GM23338 (cell line): ENCODE measurements at regions not wholly inside any gene's neighbourhood (a gene's known extent, or its start where the extent isn't known, plus 50 kb on each side); places are given as distances from the start of the nearest gene placed in this dataset.

Experiments
- ATAC-seq: fragments of 200-7000 bp; cut with Tn5 transposase; 3 replicates; pipeline ENCODE4 v1.9.1; 2020
- DNase-seq: peaks from one replicate; pipeline ENCODE4 v3.0.0-alpha.2; 2015; ENCODE audit warnings: low spot score
- H2AFZ ChIP-seq: fragments of 200-600 bp; sonication (generic); 2 replicates; pipeline ENCODE4 v1.8.0; 2016; ENCODE audit warnings: antibody characterized with exemption, mild to moderate bottlenecking, moderate library complexity
- H3F3A ChIP-seq: fragments of 200-600 bp; sonication (generic); replicated peaks from 2 replicates; pipeline ENCODE4 v1.8.0; 2017; ENCODE audit warnings: antibody characterized with exemption, mixed run types, low read depth
- H3K27ac ChIP-seq: fragments of 200-600 bp; sonication (generic); 2 replicates; pipeline ENCODE4 v1.6.1; 2016; ENCODE audit warnings: low read depth
- H3K27me3 ChIP-seq: fragments of 200-600 bp; sonication (generic); 2 replicates; pipeline ENCODE4 v1.8.0; 2016; ENCODE audit warnings: mild to moderate bottlenecking, mixed run types, moderate library complexity; ENCODE audit not compliant: insufficient read depth
- H3K36me3 ChIP-seq: fragments of 200-600 bp; sonication (generic); 2 replicates; pipeline ENCODE4 v1.8.0; 2016; ENCODE audit warnings: mild to moderate bottlenecking; ENCODE audit not compliant: insufficient read depth
- H3K4me1 ChIP-seq: fragments of 200-600 bp; sonication (generic); 2 replicates; pipeline ENCODE4 v1.8.0; 2016; ENCODE audit warnings: mild to moderate bottlenecking, moderate library complexity; ENCODE audit not compliant: insufficient read depth
- H3K4me2 ChIP-seq: fragments of 200-600 bp; sonication (generic); 2 replicates; pipeline ENCODE4 v1.7.1; 2017; ENCODE audit warnings: mixed run types
- H3K4me3 ChIP-seq: fragments of 200-600 bp; sonication (generic); 2 replicates; pipeline ENCODE4 v1.6.1; 2016; ENCODE audit warnings: mixed run types
- H3K79me2 ChIP-seq: fragments of 200-600 bp; sonication (generic); replicated peaks from 2 replicates; pipeline ENCODE4 v1.8.0; 2017; ENCODE audit warnings: mild to moderate bottlenecking; ENCODE audit not compliant: insufficient read depth
- H3K9me2 ChIP-seq: fragments of 200-600 bp; sonication (generic); 2 replicates; pipeline ENCODE4 v1.8.0; 2017; ENCODE audit not compliant: insufficient read depth
- H4K20me1 ChIP-seq: fragments of 200-600 bp; sonication (generic); replicated peaks from 2 replicates; pipeline ENCODE4 v1.8.0; 2017; ENCODE audit warnings: mild to moderate bottlenecking; ENCODE audit not compliant: insufficient read depth
- H3K27ac Mint-ChIP-seq: 2 replicates; pipeline ENCODE4 v1.8.0; 2020; ENCODE audit warnings: inconsistent platforms, mild to moderate bottlenecking, moderate library complexity, mixed read lengths
- H3K27me3 Mint-ChIP-seq: 3 replicates; pipeline ENCODE4 v1.8.0; 2022; ENCODE audit warnings: low read depth, mild to moderate bottlenecking, moderate library complexity, mixed read lengths, inconsistent platforms; ENCODE audit not compliant: insufficient read depth, poor library complexity
- H3K36me3 Mint-ChIP-seq: 3 replicates; pipeline ENCODE4 v1.8.0; 2021; ENCODE audit warnings: low read depth, mild to moderate bottlenecking, inconsistent platforms, moderate library complexity, mixed read lengths
- H3K4me1 Mint-ChIP-seq: 3 replicates; pipeline ENCODE4 v1.8.0; 2020; ENCODE audit warnings: mild to moderate bottlenecking, inconsistent platforms, mixed read lengths
- H3K4me3 Mint-ChIP-seq: 3 replicates; pipeline ENCODE4 v1.8.0; 2021; ENCODE audit warnings: moderate library complexity, mild to moderate bottlenecking, inconsistent platforms, mixed read lengths
- H3K9me3 Mint-ChIP-seq: 3 replicates; pipeline ENCODE4 v1.8.0; 2020; ENCODE audit warnings: moderate library complexity, mild to moderate bottlenecking, inconsistent platforms, mixed read lengths
- CREB1 ChIP-seq: fragments of 250-450 bp; sonication (Bioruptor Pico); IDR thresholded peaks from 2 replicates; pipeline ENCODE4 v1.5.0; 2020; ENCODE audit warnings: low read depth, mild to moderate bottlenecking, moderate library complexity
- EZH2 ChIP-seq: fragments of 200-600 bp; sonication (generic); IDR thresholded peaks from one replicate; pipeline ENCODE4 v1.8.0; 2017; ENCODE audit warnings: antibody characterized with exemption, mild to moderate bottlenecking, low read depth; ENCODE audit not compliant: unreplicated experiment
- JUNB ChIP-seq: IDR thresholded peaks from one replicate; pipeline ENCODE4 v1.6.1; 2016; ENCODE audit warnings: antibody characterized with exemption; ENCODE audit not compliant: unreplicated experiment
- NANOG ChIP-seq: IDR thresholded peaks from 2 replicates; pipeline ENCODE4 v1.6.1; 2016; ENCODE audit warnings: antibody characterized with exemption, borderline replicate concordance
- STAT1 ChIP-seq: IDR thresholded peaks from one replicate; pipeline ENCODE4 v1.6.1; 2016; ENCODE audit warnings: antibody characterized with exemption; ENCODE audit not compliant: unreplicated experiment
- ZNF114 ChIP-seq: fragments of 250-450 bp; sonication (Bioruptor Pico); IDR thresholded peaks from 2 replicates; pipeline ENCODE4 v1.5.0; 2020; ENCODE audit warnings: mild to moderate bottlenecking, moderate library complexity
- ZNF462 ChIP-seq: fragments of 250-450 bp; sonication (Bioruptor Pico); IDR thresholded peaks from 2 replicates; pipeline ENCODE4 v1.5.0; 2020; ENCODE audit warnings: mild to moderate bottlenecking, moderate library complexity
- TF ChIP-seq, protein P1 (sequence below): IDR thresholded peaks from one replicate; pipeline ENCODE4 v1.6.1; 2018; ENCODE audit warnings: antibody characterized with exemption; ENCODE audit not compliant: unreplicated experiment

DNA sequence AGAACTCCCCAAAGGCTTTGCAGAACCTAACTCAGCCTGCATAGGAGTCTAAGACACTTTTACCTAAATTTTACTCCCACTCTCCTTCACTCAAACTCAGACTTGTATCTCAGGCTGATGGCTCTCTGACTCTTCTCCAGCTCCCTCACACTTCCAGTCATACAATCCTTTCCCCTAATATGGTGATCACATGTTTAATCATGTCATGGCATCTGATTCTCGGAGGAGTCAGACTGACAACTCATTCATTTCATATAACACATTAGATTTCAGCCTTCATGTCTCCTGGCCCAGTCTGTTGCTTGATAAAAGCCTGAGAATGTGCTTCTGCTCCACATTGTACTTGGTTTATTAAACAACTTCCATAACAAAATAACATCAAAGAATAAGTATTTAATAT is 1503.9 kb upstream of the TENM4 start:
- Histone ChIP-seq H3K27me3 (no peaks in the 10 kb centered on the region), H3K9me2 (no peaks in the 10 kb centered on the region), H3K4me1 (peaks cover 3% of the 10 kb centered on the region; the same call in 1 of the 2 replicates), H3K27ac (no peak overlapping the region), H4K20me1 (no peaks in the 10 kb centered on the region), H2AFZ (no peak overlapping the region), H3K4me2 (no peak overlapping the region), H3K36me3 (no peaks in the 10 kb centered on the region), H3F3A (no peaks in the 10 kb centered on the region), H3K4me3 (no peak overlapping the region), H3K79me2 (no peaks in the 10 kb centered on the region)
- Mint-ChIP-seq H3K4me3 (no peak overlapping the region), H3K4me1 (peaks cover 7% of the 10 kb centered on the region; the same call in 2 of the 3 replicates), H3K27ac (no peak overlapping the region), H3K9me3 (peaks cover 3% of the 10 kb centered on the region; the same call in 1 of the 3 replicates), H3K36me3 (peaks cover 4% of the 10 kb centered on the region; the same call in 2 of the 3 replicates), H3K27me3 (peaks cover 2% of the 10 kb centered on the region)
- DNase-seq: no peak
- ATAC-seq: no peak
- TF ChIP-seq, protein P1, sequence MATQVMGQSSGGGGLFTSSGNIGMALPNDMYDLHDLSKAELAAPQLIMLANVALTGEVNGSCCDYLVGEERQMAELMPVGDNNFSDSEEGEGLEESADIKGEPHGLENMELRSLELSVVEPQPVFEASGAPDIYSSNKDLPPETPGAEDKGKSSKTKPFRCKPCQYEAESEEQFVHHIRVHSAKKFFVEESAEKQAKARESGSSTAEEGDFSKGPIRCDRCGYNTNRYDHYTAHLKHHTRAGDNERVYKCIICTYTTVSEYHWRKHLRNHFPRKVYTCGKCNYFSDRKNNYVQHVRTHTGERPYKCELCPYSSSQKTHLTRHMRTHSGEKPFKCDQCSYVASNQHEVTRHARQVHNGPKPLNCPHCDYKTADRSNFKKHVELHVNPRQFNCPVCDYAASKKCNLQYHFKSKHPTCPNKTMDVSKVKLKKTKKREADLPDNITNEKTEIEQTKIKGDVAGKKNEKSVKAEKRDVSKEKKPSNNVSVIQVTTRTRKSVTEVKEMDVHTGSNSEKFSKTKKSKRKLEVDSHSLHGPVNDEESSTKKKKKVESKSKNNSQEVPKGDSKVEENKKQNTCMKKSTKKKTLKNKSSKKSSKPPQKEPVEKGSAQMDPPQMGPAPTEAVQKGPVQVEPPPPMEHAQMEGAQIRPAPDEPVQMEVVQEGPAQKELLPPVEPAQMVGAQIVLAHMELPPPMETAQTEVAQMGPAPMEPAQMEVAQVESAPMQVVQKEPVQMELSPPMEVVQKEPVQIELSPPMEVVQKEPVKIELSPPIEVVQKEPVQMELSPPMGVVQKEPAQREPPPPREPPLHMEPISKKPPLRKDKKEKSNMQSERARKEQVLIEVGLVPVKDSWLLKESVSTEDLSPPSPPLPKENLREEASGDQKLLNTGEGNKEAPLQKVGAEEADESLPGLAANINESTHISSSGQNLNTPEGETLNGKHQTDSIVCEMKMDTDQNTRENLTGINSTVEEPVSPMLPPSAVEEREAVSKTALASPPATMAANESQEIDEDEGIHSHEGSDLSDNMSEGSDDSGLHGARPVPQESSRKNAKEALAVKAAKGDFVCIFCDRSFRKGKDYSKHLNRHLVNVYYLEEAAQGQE: no peak
- TF ChIP-seq NANOG (no peak), EZH2 (no peak), STAT1 (no peak), CREB1 (CRISPR knock-in tag) (no peak)

DNA sequence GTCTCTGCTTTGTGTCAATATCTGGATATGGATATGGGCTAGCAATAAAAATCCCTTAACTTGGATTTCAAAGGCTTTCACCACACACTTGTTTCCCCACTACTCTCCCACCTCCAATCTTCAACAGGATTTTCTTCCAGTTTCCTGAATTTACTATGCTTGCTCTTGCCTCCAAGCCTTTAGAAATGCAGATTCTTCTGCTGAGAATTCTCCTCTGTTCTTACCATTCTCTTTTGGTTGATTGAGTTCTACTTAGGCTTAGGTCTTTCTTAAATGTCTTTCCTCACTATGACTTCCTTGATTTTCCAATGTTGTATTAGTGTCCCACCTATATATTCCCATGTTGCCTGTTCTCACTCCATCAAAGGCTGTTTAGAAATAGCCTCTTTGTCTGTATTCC is 1502.4 kb upstream of the TENM4 start:
- Histone ChIP-seq H3K9me2 (no peaks in the 10 kb centered on the region), H3K4me3 (no peak overlapping the region), H4K20me1 (no peaks in the 10 kb centered on the region), H2AFZ (no peak overlapping the region), H3K4me2 (no peak overlapping the region), H3F3A (no peaks in the 10 kb centered on the region), H3K79me2 (no peaks in the 10 kb centered on the region), H3K27me3 (no peaks in the 10 kb centered on the region), H3K27ac (no peak overlapping the region), H3K36me3 (no peaks in the 10 kb centered on the region), H3K4me1 (peaks cover 3% of the 10 kb centered on the region; the same call in 1 of the 2 replicates)
- ATAC-seq (no peak), DNase-seq (peak; percentile 37)
- Mint-ChIP-seq H3K4me3 (no peak overlapping the region), H3K36me3 (no peaks in the 10 kb centered on the region), H3K4me1 (peaks cover 7% of the 10 kb centered on the region; the same call in 2 of the 3 replicates), H3K9me3 (no peaks in the 10 kb centered on the region), H3K27ac (no peak overlapping the region), H3K27me3 (no peaks in the 10 kb centered on the region)
- TF ChIP-seq JUNB (no peak), ZNF462 (peak; percentile 64), STAT1 (no peak), ZNF114 (CRISPR knock-in tag) (no peak)
- TF ChIP-seq, protein P1: no peak
